DOHH2 (cell line): ENCODE measurements at regions not wholly inside any gene's neighbourhood (a gene's known extent, or its start where the extent isn't known, plus 50 kb on each side); places are given as distances from the start of the nearest gene placed in this dataset.

Source experiments
- H3F3A ChIP-seq: fragments of 200-600 bp; sonication (generic), shearing (Covaris generic); 2 replicates; pipeline ENCODE4 v1.6.0; 2016; ENCODE audit warnings: antibody characterized with exemption, mild to moderate bottlenecking; ENCODE audit not compliant: control insufficient read depth, insufficient read depth
- H3K27ac ChIP-seq: fragments of 200-600 bp; sonication (generic); 2 replicates; pipeline ENCODE4 v1.5.1; 2014; ENCODE audit warnings: low read depth, mild to moderate bottlenecking, low read length, moderate library complexity
- H3K27me3 ChIP-seq: fragments of 200-600 bp; sonication (generic); 2 replicates; pipeline ENCODE4 v1.6.1; 2014; ENCODE audit warnings: mild to moderate bottlenecking, low read length, mixed read lengths; ENCODE audit not compliant: control insufficient read depth
- H3K36me3 ChIP-seq: fragments of 200-600 bp; sonication (generic); 2 replicates; pipeline ENCODE4 v1.6.1; 2014; ENCODE audit warnings: mild to moderate bottlenecking, low read length, moderate library complexity, mixed read lengths; ENCODE audit not compliant: control insufficient read depth
- H3K4me1 ChIP-seq: fragments of 200-600 bp; sonication (generic); 2 replicates; pipeline ENCODE4 v1.6.1; 2014; ENCODE audit warnings: mild to moderate bottlenecking, low read length, mixed read lengths; ENCODE audit not compliant: control insufficient read depth
- H3K4me2 ChIP-seq: fragments of 200-600 bp; sonication (generic); 2 replicates; pipeline ENCODE4 v1.6.0; 2014; ENCODE audit warnings: mild to moderate bottlenecking, low read length, moderate library complexity
- H3K4me3 ChIP-seq: fragments of 200-600 bp; sonication (generic); 2 replicates; pipeline ENCODE4 v1.5.1; 2014; ENCODE audit warnings: mild to moderate bottlenecking, low read length, mixed read lengths
- H3K79me2 ChIP-seq: fragments of 200-600 bp; sonication (generic); 2 replicates; pipeline ENCODE4 v1.6.1; 2014; ENCODE audit warnings: mild to moderate bottlenecking, low read length, mixed read lengths; ENCODE audit not compliant: control insufficient read depth
- H3K9me2 ChIP-seq: fragments of 200-600 bp; sonication (generic); replicated peaks from 2 replicates; pipeline ENCODE4 v1.6.1; 2014; ENCODE audit warnings: mild to moderate bottlenecking, low read length, mixed read lengths; ENCODE audit not compliant: control insufficient read depth
- H3K9me3 ChIP-seq: fragments of 200-600 bp; sonication (generic); 2 replicates; pipeline ENCODE4 v1.6.1; 2014; ENCODE audit warnings: antibody characterized with exemption, low read length, mixed read lengths; ENCODE audit not compliant: control insufficient read depth, insufficient read depth
- H4K20me1 ChIP-seq: fragments of 200-600 bp; sonication (generic); 2 replicates; pipeline ENCODE4 v1.6.0; 2014; ENCODE audit warnings: low read depth, mild to moderate bottlenecking, antibody characterized with exemption, low read length, moderate library complexity; ENCODE audit not compliant: control insufficient read depth, insufficient read depth
- EZH2phosphoT487 ChIP-seq: fragments of 200-600 bp; sonication (generic); IDR thresholded peaks from 2 replicates; pipeline ENCODE4 v1.6.1; 2017; ENCODE audit warnings: borderline replicate concordance, mild to moderate bottlenecking, antibody characterized with exemption, low read length, moderate library complexity, mixed read lengths
- TF ChIP-seq, protein P1 (sequence below): fragments of 200-600 bp; sonication (generic); IDR thresholded peaks from one replicate; pipeline ENCODE4 v1.5.1; 2014; ENCODE audit warnings: antibody characterized with exemption, mild to moderate bottlenecking, low read depth, low read length; ENCODE audit not compliant: poor library complexity, severe bottlenecking

DNA sequence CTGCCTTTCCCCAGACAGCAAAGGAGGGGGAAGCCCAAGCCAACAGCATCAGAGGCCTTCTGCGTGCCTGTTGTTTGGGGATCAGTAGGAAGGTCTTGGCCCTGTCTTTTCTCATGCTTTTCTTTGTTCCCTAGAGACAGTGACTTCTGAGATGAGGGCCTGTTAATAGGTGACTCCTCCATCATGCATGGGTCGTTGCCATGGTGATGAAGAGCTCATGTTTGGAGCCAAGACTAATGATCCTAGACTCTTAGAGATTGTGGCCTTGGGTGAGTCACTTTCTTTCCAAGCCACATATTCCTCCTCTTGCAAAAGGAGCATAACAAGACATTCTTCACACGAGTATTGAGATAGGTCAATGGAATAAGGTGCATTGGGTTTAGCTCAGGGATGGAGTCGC, 201.1 kb upstream of the ASIC2 start:
- H3K9me2 ChIP-seq, result no peaks in the 10 kb centered on the region
- H3K27ac ChIP-seq, result no peak overlapping the region
- H3K79me2 ChIP-seq, result no peaks in the 10 kb centered on the region
- no peaks in the 10 kb centered on the region for H4K20me1 ChIP-seq
- H3K4me2 ChIP-seq, result no peak overlapping the region
- H3K27me3 ChIP-seq, result no peaks in the 10 kb centered on the region
- H3K4me3 ChIP-seq, result no peak overlapping the region
- H3F3A ChIP-seq, result no peaks in the 10 kb centered on the region
- no peaks in the 10 kb centered on the region for H3K4me1 ChIP-seq
- TF ChIP-seq, protein P1, sequence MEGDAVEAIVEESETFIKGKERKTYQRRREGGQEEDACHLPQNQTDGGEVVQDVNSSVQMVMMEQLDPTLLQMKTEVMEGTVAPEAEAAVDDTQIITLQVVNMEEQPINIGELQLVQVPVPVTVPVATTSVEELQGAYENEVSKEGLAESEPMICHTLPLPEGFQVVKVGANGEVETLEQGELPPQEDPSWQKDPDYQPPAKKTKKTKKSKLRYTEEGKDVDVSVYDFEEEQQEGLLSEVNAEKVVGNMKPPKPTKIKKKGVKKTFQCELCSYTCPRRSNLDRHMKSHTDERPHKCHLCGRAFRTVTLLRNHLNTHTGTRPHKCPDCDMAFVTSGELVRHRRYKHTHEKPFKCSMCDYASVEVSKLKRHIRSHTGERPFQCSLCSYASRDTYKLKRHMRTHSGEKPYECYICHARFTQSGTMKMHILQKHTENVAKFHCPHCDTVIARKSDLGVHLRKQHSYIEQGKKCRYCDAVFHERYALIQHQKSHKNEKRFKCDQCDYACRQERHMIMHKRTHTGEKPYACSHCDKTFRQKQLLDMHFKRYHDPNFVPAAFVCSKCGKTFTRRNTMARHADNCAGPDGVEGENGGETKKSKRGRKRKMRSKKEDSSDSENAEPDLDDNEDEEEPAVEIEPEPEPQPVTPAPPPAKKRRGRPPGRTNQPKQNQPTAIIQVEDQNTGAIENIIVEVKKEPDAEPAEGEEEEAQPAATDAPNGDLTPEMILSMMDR, result no peak
- H3K36me3 ChIP-seq, result no peaks in the 10 kb centered on the region
- no peaks in the 10 kb centered on the region for H3K9me3 ChIP-seq

DNA sequence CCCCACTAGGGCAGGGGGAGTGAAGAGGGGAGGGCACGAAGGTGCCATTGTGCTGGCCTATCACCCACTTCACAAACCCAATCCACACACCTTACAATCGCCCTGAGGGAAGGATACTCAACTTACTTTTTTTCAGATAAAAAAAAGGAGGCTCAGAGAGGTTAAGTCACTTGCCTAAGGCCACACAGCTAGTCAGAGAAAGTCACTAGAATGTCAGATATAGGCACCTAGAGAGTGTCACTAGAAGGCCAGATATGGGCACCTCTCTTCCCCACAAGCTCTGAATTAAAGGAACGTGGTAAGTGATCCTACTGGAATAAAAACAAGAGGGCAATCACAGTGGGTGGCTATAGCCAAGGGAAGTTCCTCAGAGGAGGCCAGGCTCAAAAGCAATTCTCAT, 204.5 kb upstream of the ASIC2 start:
- H3K4me1 ChIP-seq, result no peaks in the 10 kb centered on the region
- TF ChIP-seq EZH2phosphoT487, result no peak
- TF ChIP-seq, protein P1, result no peak
- H3K36me3 ChIP-seq, result no peaks in the 10 kb centered on the region
- H3K9me2 ChIP-seq, result no peaks in the 10 kb centered on the region
- H3K27me3 ChIP-seq, result no peaks in the 10 kb centered on the region
- H3K9me3 ChIP-seq, result no peaks in the 10 kb centered on the region
- no peak overlapping the region for H3K27ac ChIP-seq
- H3K4me2 ChIP-seq, result no peak overlapping the region
- no peak overlapping the region for H3K4me3 ChIP-seq
- H4K20me1 ChIP-seq, result no peaks in the 10 kb centered on the region
- H3K79me2 ChIP-seq, result no peaks in the 10 kb centered on the region
- no peaks in the 10 kb centered on the region for H3F3A ChIP-seq

GRCh38 chr17:33498069-33498468, 205.0 kb upstream of the ASIC2 start:
- H3K9me3 ChIP-seq, result no peaks in the 10 kb centered on the region

More at GRCh38 chr17:33498069-33498468, 205.0 kb upstream of the ASIC2 start:
- no peaks in the 10 kb centered on the region for H3K79me2 ChIP-seq
- no peaks in the 10 kb centered on the region for H3K9me2 ChIP-seq
- no peaks in the 10 kb centered on the region for H3K36me3 ChIP-seq
- H4K20me1 ChIP-seq, result no peaks in the 10 kb centered on the region
- no peaks in the 10 kb centered on the region for H3K27me3 ChIP-seq
- no peak overlapping the region for H3K4me3 ChIP-seq
- TF ChIP-seq, protein P1, result no peak
- TF ChIP-seq EZH2phosphoT487, result no peak
- no peak overlapping the region for H3K27ac ChIP-seq
- H3K4me2 ChIP-seq, result no peak overlapping the region
- no peaks in the 10 kb centered on the region for H3F3A ChIP-seq
- H3K4me1 ChIP-seq, result no peaks in the 10 kb centered on the region
